HG03432 (cell line): ENCODE measurements at regions not wholly inside any gene's neighbourhood (a gene's known extent, or its start where the extent isn't known, plus 50 kb on each side); places are given as distances from the start of the nearest gene placed in this dataset.

Source experiments
- ATAC-seq: cut with Tn5 transposase; IDR thresholded peaks from one replicate; pipeline ENCODE4 v1.9.1; 2021; ENCODE audit warnings: mild to moderate bottlenecking, moderate library complexity; ENCODE audit not compliant: unreplicated experiment

DNA sequence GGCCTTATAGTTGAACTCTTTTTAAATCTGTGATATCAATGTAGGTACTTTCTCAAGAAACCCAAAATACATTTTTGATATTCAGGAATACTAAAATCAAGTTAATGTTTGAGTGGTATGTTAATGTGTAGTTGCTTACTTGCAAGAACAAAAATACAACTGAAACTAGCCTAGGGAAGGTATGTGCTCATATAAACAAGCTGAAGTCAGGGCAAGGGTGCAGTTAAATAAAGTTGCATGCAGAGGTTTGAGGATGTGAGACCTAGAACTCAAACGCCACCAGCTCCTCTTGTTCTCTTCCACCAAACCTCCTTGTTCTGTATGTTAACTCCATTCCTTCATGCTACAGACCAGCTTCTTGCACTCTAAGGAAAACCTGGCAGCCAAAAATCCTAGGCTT lies 388.3 kb upstream of the SMIM21 start:
- no peak for ATAC-seq

DNA sequence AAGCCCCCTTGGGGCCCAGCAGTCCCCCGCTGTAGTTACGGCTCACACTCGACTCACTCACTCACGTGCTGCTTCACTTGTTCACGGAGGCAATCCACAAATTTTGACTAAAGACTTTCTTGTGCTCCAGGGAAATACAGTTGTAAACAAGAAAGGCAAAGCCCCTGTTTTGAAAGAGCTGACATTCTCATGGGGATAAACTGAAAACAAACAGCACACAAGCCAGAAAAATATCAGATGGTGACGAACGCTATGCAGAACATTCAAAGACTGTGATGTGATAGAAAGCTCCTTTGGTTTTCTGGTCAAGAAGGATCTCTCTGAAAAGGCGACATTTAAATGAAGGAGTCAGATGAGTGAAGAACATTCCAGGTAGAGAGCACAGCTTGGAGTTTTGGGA lies 385.3 kb upstream of the SMIM21 start:
- ATAC-seq = no peak

DNA sequence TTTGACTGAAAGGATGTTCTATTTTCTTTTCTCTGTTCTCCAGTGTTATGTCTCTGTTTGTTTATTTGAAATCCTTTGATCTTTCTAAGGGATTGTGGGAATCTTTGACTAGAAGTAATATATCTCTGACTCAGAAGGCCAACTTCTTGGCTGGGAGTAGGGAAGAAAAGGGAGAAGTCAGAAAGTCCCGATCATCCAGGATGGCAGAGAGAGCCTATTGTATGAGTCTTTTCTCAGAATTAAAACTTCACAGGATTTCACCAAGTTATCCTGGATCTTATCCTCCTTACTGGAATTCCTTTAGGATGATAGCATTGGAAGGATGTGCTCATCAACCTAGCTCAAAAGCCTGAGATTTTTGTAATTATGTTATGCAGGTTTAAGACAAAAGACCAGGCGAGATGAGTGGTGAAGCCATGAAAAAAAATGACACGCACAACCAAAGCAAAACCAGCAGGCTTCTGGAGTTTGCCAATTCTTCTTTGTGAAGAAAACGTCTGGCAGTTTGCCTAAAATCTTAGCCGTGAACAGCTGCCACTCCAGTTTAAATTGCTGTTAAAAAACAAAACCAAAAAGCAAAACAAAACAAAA lies 383.6 kb upstream of the SMIM21 start:
- ATAC-seq = no peak

DNA sequence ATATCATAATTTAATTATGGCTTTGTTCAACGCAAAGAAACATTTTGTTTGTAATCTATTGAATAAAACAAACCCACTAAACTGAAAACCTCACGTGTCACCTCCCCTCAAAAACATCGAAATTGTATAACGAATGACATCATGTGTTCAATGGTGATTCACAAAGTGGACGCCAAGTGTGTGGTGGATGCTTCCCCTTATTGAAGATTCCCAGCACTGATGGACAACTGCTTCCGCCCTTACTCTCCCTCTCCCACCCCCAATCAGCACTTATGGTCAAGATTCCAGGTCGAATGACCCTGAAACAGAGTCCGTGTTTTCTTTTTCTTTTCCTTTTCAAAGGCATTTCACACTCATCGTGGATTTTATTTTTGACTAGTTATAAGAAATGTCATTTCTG lies 383.0 kb upstream of the SMIM21 start:
- no peak for ATAC-seq

DNA sequence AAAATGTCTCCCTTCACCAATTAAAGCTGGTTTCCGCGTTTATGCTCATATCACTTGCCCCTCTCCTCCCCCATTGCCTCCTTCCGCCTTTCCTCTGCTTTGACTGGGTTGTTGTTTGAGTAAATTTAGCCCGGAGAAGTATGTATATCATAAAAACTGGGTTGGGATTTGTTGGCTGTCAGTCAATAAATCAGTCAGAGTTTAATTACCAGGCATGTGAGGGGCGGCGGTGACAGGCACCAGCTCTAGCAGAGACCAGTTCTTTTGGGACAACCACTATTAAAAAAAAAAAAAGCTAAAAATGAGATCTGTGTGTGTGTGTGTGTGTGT lies 382.4 kb upstream of the SMIM21 start:
- ATAC-seq = no peak

DNA sequence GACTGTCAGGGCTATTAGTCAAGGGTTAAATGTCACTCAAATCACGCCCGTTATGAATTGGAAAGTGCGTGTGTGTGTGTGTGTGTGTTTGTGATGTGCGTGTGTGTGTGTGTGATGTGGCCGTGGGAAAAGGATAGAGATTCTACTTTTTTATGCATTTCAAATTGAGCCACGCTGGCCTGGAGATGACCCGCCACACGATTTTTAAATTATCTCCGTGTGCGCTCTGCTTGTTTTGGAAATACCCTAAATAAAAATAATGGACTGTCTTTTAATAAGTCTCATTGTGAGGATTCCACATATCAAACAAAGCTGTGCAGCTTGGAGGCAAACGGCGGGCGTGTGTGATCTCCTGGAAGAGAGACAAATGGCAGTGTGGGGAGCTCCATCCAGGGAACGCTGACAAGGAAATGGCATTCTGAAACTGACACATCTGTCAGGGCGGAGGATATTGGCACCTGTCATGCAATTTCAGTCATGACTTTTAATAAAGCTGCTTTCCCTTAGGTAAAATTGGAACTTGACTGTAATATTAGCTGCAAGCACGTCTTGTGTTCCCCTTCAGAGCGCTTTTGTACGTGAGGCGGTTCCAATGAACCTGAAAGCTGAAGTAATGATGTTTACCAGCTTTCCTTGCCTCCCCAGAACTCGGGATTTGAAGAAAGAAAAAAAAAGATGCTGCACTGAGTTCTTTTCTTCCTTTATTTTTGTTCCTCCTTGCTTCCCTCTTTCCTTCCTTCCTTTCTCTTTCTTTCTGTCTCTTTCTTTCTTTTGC lies 381.8 kb upstream of the SMIM21 start:
- no peak for ATAC-seq

DNA sequence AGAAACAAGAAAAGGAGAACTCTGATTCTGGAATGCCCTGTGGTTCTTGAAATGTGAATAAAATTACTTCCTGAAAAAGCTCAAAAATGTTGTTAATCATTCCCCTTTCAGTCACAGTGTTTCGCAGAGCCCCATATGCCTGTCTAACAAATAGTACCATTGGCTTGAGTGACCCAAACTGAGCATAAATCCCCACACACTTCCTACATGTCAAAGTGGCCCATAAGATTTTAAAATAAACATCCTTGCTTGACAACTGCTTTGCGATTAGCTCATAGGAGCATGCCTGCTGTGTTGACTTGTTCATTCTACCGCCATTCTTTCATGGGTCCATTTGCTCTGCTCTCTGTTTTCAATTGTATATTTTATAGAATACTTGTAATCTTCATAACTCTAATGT lies 377.8 kb upstream of the SMIM21 start:
- no peak for ATAC-seq

DNA sequence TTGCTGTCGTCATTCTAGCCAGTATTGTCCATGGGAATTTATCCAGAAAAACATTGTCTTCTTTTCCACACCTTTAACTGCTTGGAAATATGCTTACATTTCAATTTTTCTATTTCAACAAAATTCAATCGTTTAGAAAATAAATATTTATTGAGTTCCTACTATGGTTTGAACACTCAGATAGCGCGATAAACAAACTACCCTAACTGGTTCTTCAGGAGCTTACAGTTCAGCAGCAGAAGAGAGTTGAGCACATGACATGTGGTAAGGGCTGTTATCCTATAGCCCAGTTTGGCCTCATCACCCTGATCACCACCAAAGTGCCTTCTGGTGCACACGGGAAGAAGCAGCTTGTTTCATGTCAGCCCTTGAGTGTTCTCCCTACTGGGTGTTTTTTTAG lies 375.2 kb upstream of the SMIM21 start:
- no peak for ATAC-seq

DNA sequence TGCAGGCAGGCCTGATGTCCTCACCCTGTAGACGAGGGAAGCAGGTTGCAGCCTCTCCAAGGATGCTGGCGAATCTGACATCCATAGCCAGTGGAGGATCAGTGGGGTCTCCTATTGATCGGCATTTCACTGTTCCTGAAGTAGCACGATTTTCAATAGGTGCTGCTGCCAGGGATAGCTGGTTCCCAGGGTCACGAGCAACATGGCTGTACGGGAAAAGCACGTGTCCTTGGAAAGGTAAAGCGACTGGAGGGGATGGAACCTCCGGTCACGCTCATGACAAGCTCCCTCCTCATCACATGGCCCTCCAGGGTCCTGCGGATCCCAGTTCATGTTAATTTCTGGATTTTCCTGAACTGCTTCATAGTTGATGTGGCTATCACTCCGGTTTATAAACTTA lies 373.7 kb upstream of the SMIM21 start:
- ATAC-seq = no peak

DNA sequence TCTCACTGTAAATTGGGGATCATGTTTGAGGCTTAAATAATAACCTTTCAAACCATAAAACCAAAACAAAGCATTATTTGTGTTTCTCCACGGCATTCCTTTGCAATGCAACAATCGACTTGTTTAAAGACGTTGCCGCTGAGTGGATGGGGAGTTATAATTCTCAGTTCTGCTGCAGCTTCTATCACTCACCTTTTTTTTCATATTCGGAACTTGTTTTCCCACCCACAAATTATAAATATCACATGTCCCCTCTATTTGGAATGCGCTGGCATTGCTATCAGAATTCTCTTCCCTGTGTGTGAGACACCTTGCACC lies 372.8 kb upstream of the SMIM21 start:
- ATAC-seq = no peak

DNA sequence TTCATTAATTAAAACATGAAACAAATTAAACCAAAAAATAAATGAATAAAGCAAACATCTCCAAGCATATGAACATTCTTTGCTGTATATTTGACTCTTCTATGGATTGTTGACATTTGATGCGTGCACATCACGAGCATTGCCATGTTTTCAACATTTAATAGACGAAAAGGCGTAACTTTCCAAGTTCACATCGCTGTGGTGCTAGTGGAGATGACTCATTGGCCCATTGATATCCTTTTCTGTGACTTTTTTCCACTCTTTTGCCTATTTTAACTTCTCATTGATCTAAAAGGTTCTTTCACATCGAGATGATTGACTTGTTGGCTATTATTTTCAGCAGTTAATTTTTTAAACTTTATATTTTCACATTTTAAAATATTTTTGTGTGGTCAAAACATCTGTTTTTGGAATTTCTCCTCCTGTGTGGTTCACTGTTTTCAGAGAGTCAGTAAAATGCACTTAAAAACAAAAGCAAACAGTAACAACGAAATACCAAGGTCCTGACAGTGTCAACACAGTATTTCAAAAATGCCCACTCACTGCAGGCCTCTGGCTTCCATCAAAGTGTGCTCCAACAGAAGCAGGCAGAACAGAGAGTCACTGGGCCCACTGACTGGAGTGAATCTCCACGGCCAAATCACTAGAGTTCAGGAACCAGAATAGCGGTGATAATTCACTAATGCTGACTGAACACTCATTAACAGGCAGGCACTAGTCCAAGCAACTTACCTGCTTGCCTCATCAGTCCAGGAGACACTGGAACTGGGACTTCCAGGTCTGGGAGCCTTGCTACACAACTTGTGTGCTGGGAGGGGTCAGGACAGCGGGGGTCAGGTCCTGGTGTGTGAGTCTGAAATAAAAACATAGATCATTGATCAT lies 372.2 kb upstream of the SMIM21 start:
- ATAC-seq = no peak

DNA sequence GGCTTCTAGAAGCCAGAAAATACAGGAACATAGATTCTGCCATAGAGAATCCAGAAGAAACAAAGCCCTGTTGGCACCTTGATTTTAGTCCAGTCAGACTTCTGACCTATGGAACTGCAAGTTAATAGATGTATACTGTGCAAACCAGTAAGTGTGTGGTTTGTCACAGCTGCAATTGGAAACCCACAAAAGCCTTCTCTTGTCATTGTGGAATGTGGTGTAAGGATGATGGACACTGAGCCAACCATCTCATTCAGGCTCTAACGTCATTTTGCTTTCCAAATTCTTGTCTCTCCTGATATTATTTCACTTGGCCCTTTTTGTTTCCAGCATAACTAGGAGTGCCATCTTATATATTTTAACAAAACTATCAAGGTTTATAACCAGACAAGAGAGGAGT lies 369.5 kb upstream of the SMIM21 start:
- no peak for ATAC-seq

DNA sequence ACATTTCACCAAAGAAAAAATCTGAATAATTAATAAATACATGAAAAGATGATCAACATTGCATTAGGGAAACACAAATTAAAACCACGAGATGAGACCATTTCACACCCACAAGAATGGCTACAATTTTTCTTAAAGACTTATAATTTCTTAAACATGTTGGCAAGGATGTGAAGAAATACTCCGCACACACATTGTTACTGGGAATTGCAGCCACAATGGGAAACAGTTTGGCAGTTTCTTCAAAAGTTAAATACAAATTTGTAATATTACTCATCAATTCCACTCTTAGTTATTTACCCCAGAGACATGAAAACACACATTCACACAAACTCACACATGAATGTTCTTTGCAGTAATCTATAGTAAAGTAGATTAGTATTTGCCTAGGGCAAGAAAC lies 363.3 kb upstream of the SMIM21 start:
- no peak for ATAC-seq

DNA sequence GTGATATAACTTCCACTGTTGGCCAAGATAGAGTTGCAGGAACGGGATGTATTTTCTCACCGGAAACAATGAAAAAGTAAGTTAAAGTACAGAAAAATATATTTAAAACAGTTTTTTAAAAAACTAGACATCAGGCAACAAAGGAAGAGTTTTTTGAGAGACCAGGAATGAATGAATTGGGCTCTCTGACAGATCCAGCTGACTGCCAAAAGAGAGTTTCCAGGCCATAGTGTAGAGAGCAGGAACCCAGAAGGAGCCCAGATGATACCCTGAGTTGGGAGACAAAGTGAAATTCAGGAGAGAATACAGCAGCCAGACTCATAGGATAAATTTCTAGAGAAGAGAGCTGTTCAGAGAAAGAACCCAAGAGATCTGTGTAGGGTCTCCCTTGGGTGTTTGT lies 362.6 kb upstream of the SMIM21 start:
- ATAC-seq = no peak

DNA sequence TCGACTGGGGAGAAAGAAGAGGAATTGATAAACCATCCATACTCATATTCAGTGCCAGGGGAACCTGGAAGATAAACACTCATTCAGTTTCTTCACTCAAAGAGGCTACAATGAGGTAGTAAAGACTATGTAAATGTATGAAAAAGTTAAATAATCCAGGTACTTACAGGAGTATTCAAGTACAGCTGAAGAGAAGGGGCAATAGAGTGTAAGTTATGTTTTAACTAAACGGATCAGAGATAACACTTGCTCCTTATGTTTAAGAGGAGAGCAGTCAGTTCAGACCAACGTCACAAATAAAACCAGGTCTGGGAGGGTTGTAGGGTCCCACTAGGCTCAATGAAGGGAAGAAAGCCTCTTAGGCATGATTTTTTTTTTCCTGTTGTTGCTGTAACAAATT lies 358.3 kb upstream of the SMIM21 start:
- ATAC-seq = no peak

DNA sequence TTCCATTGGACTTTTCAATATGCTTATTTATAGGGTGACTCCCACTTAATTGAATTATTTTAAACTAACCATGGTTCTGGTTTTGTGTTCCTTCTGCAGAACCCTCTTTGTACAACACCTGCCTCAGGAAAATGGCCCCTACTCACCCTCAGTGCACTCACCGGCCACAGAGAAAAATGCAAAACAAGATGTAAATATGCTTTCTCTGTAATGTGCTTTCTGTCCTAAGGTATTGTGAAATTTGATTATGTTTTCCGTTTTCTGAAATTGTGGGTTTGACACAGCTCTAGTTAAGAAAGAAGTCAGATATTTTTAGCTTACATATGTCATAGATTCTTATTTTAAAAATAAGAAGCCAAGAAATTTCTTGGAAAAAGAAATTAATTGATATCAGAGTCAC lies 357.7 kb upstream of the SMIM21 start:
- no peak for ATAC-seq

DNA sequence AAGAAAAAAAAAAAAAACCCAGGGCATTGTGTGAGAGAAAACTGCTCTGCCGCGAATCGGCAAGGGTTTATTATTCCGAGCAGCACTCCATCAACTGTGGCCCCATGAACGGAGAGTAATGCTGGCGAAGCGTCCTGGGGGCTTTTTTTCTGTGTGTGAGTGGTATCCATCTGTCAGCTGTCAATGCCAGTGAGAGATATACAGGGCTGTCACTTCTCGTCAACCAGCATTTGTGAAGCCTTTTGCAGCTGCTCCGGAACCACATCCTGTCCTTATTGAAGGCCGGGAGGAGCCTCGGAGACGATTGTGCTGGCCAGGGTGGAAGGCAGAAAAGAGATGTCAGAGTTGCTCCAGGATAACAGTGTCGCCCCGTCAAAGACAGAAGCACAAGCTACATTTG lies 356.9 kb upstream of the SMIM21 start:
- ATAC-seq = no peak

DNA sequence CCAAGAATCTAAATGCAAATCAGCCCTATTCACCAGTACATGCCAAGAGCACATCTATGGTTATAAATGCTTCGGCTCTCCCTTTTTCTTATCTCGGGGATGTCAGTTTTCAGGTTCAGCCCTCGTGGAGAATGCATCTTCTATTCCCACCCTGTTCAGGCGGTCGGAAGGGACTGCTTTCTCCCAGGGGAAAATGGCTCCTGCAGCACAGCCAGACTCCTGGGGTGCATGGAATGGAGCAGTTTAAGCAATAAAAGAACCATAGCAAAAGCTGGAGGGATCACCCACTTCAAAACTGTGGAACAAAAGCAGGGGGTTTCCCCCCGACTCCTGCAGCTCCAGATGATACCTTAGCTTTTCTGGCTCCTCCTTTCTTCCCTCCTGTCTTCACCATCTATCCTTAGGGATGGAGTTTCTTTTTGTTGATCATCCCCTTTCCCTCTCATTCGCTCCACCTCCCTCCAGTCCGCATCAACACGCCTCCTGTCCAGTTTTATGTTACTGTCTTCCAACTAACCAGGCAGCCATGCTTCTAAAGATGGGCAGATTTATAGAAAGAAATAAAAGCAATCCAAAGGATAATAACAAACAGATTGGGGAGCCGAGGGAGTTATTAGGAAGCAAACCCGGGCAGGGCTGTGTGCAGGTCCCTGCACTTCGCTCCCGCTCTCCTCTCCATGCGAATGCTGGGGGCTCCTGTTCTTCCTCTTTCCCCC lies 356.2 kb upstream of the SMIM21 start:
- ATAC-seq = no peak

DNA sequence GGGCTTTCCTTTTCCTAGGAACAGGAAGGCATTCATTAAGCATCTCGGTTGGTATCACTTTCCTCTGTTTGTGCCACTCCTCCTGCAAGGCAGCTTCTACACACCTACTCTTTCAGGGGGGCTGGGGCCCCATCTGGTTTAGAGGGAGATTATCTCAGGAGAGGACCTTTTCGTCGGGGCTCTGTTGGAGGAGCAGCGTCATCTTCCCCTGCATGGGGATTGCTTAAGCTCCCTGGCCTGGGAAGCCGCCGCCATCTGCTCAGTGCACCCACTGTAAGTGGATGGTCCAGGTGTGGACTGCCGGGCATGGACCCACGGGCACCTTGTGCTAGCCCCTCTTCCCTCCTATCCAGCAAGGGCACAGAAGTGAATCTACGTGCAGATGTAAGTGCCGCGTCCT lies 355.3 kb upstream of the SMIM21 start:
- ATAC-seq = no peak

DNA sequence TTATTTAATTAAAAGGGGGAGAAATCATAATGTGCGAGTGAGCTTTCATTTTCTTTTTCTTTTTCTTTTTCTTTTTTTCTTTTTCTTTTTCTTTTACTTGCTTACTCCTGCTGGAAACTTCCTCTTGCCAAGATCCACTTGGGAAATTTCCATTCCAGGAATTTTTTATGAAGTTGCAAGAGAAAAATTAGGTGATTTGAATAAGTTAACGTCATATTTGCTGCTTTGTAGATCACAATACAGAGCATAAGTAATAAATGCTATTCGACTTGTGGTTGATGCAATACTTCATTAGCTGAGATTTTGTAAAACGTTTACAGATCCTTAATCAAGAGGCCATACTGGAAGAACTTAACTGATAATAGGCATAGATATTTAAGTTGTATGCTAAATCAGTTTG lies 354.7 kb upstream of the SMIM21 start:
- ATAC-seq = no peak

DNA sequence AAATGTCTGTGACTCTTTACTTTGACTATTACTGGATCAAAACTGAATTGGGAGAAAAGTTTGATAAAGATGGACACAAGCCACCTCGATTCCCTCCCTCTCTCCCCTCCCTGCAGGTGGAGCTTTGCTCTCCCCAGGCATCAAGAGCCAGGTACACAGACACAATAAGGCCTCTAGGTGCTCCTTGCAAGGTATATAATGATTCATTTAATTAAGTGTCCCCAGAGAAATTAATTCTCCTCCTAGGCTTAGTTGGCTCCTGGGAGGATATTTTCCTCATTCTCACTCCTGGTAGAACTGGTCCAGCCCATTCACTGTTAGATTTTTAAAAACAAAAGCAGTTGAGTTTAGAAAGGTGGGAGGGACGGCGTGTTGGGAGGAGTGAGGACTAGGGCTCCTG lies 352.4 kb upstream of the SMIM21 start:
- no peak for ATAC-seq

DNA sequence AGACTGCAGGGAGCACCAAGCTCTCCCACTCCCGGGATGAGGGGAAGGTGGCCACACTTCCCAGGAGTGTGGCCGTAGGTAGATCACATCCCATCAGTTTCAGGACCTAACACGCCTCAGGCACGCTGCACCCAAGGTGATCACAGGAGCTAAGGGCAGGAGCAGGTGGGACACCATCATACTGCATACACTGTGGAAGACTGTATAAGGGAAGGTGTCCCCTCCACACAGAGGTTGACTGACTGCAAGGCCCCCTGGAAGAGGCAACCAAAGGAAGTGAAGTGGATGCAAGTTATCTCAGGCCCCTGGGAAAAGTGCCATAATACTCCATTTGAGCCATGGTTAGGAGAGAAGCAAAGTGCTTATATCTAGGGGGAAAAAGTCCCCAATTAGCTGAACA lies 351.9 kb upstream of the SMIM21 start:
- ATAC-seq = no peak
